ENCODE measurements at regions not wholly inside any gene's neighbourhood (a gene's known extent, or its start where the extent isn't known, plus 50 kb on each side); places are given as distances from the start of the nearest gene placed in this dataset.

DNA sequence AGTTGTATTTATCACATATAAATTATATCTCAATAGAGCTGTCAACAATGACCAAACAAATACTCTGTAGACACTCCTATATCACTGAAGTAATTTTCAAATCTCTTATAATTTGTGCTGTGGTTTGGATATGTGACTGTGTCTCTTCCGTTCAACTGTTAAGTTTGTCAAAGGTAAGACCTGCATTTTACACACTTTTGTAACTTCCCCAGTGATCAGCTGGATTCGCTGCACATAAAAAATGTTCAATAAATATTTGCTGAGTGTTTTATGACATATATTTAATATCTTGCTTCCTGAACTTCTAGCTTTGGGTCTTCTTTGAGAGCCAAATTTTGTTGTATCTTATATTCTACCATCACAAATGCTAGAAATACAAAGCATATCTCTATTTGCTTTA, 57.3 kb upstream of the ROCK1 start:
- no peak overlapping the region for H2AK5ac ChIP-seq (ENCODE audit: low read depth, low read length)
- H4K5ac ChIP-seq (ENCODE audit: insufficient read length, low read depth, low read length) = no peak overlapping the region
- no peak overlapping the region for H2BK15ac ChIP-seq (ENCODE audit: low read length)
- 95% methylated on average over 2 of the region's 2 CpGs; no CpG with 5 or more reads in 1 of the 2 experiments for WGBS, 2 experiments (ENCODE audit: extremely low coverage in 1 of 2, insufficient coverage in 1 of 2, insufficient read length in 1 of 2, insufficient replicate concordance in 2 of 2, low coverage in 1 of 2, low lambda C conversion rate in 2 of 2, missing lambda C conversion rate in 1 of 2)
- no peaks in the 10 kb centered on the region for H3K79me1 ChIP-seq (ENCODE audit: low read depth, low read length)
- H3K27me3 ChIP-seq (replicated peaks in 1 of 4; ENCODE audit: control insufficient read depth in 3 of 4, extremely low read depth in 1 of 4, insufficient read depth in 3 of 4, low read length in 3 of 4) = no peaks in the 10 kb centered on the region
- no peaks in the 10 kb centered on the region for H3K36me3 ChIP-seq (ENCODE audit: control insufficient read depth in 2 of 4, insufficient read depth in 4 of 4, low read length in 3 of 4)
- no peak overlapping the region for H4K8ac ChIP-seq (ENCODE audit: extremely low read depth, insufficient read depth, low read length)
- H3K18ac ChIP-seq (ENCODE audit: extremely low read depth, low read length) = no peak overlapping the region
- no peak overlapping the region for H3K56ac ChIP-seq (replicated peaks; ENCODE audit: insufficient read length, low read depth, low read length)
- H3K14ac ChIP-seq (ENCODE audit: insufficient read length) = no peak overlapping the region
- H3K27ac ChIP-seq (ENCODE audit: low read depth, low read length) = no peak overlapping the region
- no peak overlapping the region for H2BK120ac ChIP-seq (replicated peaks; ENCODE audit: low read depth, low read length)
- H2BK12ac ChIP-seq (ENCODE audit: low read depth, low read length) = no peak overlapping the region
- no peak overlapping the region for H2AFZ ChIP-seq (ENCODE audit: low read length)
- no peak overlapping the region for H3K23ac ChIP-seq (ENCODE audit: insufficient read length)
- H2BK5ac ChIP-seq (ENCODE audit: low read depth, low read length) = no peak overlapping the region
- no peak overlapping the region for H2BK20ac ChIP-seq (ENCODE audit: low read length)
- DNase-seq (ENCODE audit: low read depth in 1 of 2, low spot score in 2 of 2) (no peak), FAIRE-seq (no peak)
- H4K20me1 ChIP-seq (replicated peaks in 1 of 2; ENCODE audit: control insufficient read depth in 1 of 2, insufficient read depth in 2 of 2, low read length in 2 of 2) = no peaks in the 10 kb centered on the region
- no peak overlapping the region for H4K91ac ChIP-seq (replicated peaks; ENCODE audit: insufficient read length, low read length)
- no peak overlapping the region for H3K9ac ChIP-seq (replicated peaks in 1 of 4; ENCODE audit: extremely low read depth in 1 of 4, low read depth in 3 of 4, low read length in 3 of 4)
- no peaks in the 10 kb centered on the region for H3K79me2 ChIP-seq (ENCODE audit: control insufficient read depth in 1 of 2, insufficient read depth in 2 of 2, low read length in 2 of 2)
- ChIA-PET CTCF (ENCODE audit: partially characterized antibody) (interaction anchor here (1.9 kb wide), 1 partner anchor 11 kb away, joined by 7 read pairs; no protein-coding TSS in a partner anchor), POLR2A (ENCODE audit: partially characterized antibody) (no interaction called here)
- no peak overlapping the region for H3K4me3 ChIP-seq (ENCODE audit: extremely low read depth in 1 of 4, insufficient read depth in 2 of 4, low read depth in 3 of 4, low read length in 4 of 4)
- no peaks in the 10 kb centered on the region for H3K4me1 ChIP-seq (replicated peaks in 1 of 4; ENCODE audit: control insufficient read depth in 3 of 4, insufficient read depth in 4 of 4, low read length in 3 of 4)
- H3K4ac ChIP-seq (replicated peaks; ENCODE audit: insufficient read length, low read depth, low read length) = no peak overlapping the region
- no peak overlapping the region for H3K4me2 ChIP-seq (ENCODE audit: insufficient read depth in 1 of 2, low read depth in 2 of 2, low read length in 2 of 2)
- H3K9me3 ChIP-seq (ENCODE audit: insufficient read depth in 2 of 2, low read depth in 1 of 2, low read length in 1 of 2) = no peaks in the 10 kb centered on the region
- H3K23me2 ChIP-seq (ENCODE audit: low read depth, low read length) = no peaks in the 10 kb centered on the region; the same call in 1 of the 2 replicates
- TF ChIP-seq SIN3A (conservative IDR thresholded peaks at IDR 0.05 in 1 of 2, IDR thresholded peaks at IDR 0.05 in 1 of 2; ENCODE audit: low read depth in 1 of 2, low read length in 2 of 2) = no peak
- TF ChIP-seq CBX8 (IDR thresholded peaks at IDR 0.05; ENCODE audit: borderline replicate concordance, low read depth, low read length) = no peak
- TF ChIP-seq TAF7 (optimal IDR thresholded peaks at IDR 0.05; ENCODE audit: borderline replicate concordance, low read depth, low read length) = no peak
- TF ChIP-seq CREB1 (IDR thresholded peaks at IDR 0.05) = no peak
- TF ChIP-seq, protein P1, sequence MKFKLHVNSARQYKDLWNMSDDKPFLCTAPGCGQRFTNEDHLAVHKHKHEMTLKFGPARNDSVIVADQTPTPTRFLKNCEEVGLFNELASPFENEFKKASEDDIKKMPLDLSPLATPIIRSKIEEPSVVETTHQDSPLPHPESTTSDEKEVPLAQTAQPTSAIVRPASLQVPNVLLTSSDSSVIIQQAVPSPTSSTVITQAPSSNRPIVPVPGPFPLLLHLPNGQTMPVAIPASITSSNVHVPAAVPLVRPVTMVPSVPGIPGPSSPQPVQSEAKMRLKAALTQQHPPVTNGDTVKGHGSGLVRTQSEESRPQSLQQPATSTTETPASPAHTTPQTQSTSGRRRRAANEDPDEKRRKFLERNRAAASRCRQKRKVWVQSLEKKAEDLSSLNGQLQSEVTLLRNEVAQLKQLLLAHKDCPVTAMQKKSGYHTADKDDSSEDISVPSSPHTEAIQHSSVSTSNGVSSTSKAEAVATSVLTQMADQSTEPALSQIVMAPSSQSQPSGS (IDR thresholded peaks at IDR 0.05; ENCODE audit: low read length) = no peak
- no peak for TF ChIP-seq SAP30 (IDR thresholded peaks at IDR 0.05; ENCODE audit: insufficient read depth, insufficient replicate concordance, low read length)
- TF ChIP-seq TCF12 (IDR thresholded peaks at IDR 0.05; ENCODE audit: low read depth, low read length) = no peak
- no peak for TF ChIP-seq CEBPB (IDR thresholded peaks at IDR 0.05; ENCODE audit: low read depth, low read length)
- no peak for TF ChIP-seq MAFK (IDR thresholded peaks at IDR 0.05; ENCODE audit: low read depth, low read length)
- TF ChIP-seq FOSL1 (IDR thresholded peaks at IDR 0.05; ENCODE audit: insufficient read depth, low read depth, low read length) = no peak
- no peak for TF ChIP-seq POU5F1 (IDR thresholded peaks at IDR 0.05; ENCODE audit: low read depth, low read length)
- TF ChIP-seq BACH1 (IDR thresholded peaks at IDR 0.05; ENCODE audit: low read length) = no peak
- no peak for TF ChIP-seq BCL11A (IDR thresholded peaks at IDR 0.05; ENCODE audit: low read depth in 2 of 2, low read length in 2 of 2)
- TF ChIP-seq NANOG (IDR thresholded peaks at IDR 0.05; ENCODE audit: insufficient read depth, low read depth, low read length, poor library complexity, severe bottlenecking) = no peak

All from H1 (cell line).